Stimulated activated CD4-positive, alpha-beta T cell treated with anti-CD3 and anti-CD28 coated beads, Interleukin-12 subunit alpha, Interleukin-12 subunit beta, amount 100 ng/mL, for 48 hours (primary cell): ENCODE measurements at regions not wholly inside any gene's neighbourhood (a gene's known extent, or its start where the extent isn't known, plus 50 kb on each side); places are given as distances from the start of the nearest gene placed in this dataset.

Source experiments
- DNase-seq, 3 donors: peaks; one replicate each; pipeline ENCODE4 v3.0.0-alpha.2; 2020; ENCODE audit warnings: low read depth in 2 of 3, low spot score in 1 of 3

- no peak for DNase-seq
Measured at GRCh38 chr5:82375488-82376244, 97.5 kb upstream of the RPS23 start.

- no peak for DNase-seq
Measured at GRCh38 chr5:82374637-82375036, 96.5 kb upstream of the RPS23 start.

GRCh38 chr5:82367930-82368329 lies 89.8 kb upstream of the RPS23 start:
- no peak for DNase-seq

- peak; percentile 35 to 54 (median 35) for DNase-seq
Measured at GRCh38 chr5:82365744-82366228, 87.6 kb upstream of the RPS23 start.

GRCh38 chr5:82365026-82365425 lies 86.9 kb upstream of the RPS23 start:
- DNase-seq = no peak

- DNase-seq = no peak
Measured at GRCh38 chr5:82364497-82364896, 86.3 kb upstream of the RPS23 start.

DNA sequence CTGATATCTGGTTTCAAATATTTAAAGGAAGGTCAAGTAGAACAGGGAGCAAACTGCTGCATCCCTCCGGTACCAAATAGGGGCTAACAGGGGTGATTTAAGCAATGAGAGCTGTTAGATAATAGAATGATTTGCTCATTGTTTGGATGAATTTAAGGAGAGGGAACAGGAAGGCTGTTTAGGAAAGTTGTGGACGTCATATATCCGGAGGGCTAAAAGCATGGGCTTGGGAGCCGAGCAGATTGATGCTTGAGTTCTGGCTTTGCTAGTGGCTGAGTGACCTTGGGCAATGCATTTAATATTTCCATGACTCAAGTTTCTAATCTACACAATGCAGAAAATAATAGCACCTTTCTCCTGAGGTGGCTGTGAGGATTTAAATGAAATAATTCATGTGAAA lies 85.4 kb upstream of the RPS23 start:
- DNase-seq = no peak

GRCh38 chr5:82362636-82363035 lies 84.5 kb upstream of the RPS23 start:
- no peak for DNase-seq

- DNase-seq = no peak
Measured at GRCh38 chr5:82360022-82360421, 81.9 kb upstream of the RPS23 start.

- DNase-seq = no peak
Measured at GRCh38 chr5:82359272-82359671, 81.1 kb upstream of the RPS23 start.

GRCh38 chr5:82358457-82358856 lies 80.3 kb upstream of the RPS23 start:
- DNase-seq = no peak

DNA sequence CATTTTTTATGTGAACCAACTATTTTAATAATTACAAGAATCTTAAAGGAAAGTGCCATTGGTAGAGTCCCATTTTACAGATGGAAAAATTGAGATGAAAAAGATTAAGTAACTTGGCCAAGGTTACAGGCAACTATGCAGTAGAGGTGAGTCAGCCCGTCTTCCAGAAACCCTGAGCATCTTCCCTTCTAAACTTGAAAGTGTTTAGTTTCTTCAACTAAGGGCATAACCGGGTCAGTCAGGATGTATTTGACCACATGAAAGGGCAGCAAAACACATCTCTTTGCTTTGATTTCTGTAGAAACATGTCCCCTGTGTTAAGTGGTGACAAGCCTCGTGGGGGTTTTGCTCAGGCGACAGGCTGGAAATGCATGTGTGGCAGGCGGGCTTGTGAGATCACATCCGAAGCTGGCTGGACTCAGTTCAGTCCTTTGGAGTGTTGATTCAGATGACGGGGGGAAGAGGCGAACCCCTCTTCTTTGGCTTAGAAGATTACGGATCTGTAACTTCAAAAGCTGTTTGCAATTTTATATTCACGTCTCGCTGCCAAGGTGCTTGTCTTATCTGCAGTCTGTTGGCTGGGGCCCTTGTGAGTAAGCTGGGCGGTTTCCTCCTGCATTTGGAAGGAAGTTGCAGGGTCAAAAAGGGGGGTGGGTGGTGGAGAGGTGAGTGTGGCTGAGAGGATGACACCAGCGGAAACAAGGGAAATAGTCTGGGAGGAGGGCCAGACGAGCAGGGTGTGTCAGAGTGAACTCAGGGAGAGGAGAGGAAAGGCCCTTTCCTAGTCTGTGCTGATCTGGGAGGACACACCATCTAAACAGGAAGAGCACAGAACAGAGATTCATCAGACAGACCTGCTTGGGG lies 78.9 kb upstream of the RPS23 start:
- DNase-seq = peak; percentile 61 to 66 (median 63)

GRCh38 chr5:82356021-82356420 lies 77.9 kb upstream of the RPS23 start:
- no peak for DNase-seq

DNA sequence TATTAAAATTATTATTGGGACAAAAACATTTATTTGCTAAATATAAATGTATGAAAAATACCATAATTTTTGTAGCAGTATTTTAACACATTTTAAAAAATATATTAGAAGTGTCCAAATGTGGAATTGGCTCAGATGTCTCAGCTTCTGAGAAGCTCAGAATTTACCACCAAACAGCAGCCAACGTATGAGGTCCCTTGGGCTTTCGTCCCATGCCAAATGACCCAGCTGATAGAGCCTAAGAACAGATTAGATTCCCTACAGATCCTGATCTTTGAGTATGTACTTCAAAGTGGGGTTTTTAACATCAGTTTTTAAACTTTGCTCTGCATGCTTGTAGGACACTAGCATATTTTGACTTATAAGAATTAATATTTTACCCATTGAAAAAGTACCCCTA lies 77.3 kb upstream of the RPS23 start:
- no peak for DNase-seq

DNA sequence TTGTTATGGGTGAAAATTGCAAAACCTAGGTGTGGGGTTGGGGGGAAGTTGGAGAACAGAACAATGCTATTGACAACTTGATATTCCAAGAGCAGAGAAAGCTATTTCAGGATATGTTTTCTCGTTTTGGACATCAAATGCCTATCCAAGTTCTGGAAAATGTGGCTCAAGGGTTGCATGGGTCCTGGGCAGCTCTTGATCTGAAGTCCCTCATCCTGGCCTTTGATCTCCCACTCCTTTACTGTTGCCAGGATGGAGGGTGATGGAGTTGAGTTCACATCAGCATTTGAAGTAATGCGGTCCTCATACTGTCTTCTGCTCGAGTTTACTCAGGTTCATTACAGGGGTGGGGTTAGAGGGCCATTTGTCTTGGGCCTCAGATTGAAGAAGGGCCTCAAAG lies 76.9 kb upstream of the RPS23 start:
- DNase-seq = no peak

GRCh38 chr5:82354543-82354942 lies 76.4 kb upstream of the RPS23 start:
- no peak for DNase-seq

- DNase-seq = no peak
Measured at GRCh38 chr5:82353522-82353921, 75.4 kb upstream of the RPS23 start.

DNA sequence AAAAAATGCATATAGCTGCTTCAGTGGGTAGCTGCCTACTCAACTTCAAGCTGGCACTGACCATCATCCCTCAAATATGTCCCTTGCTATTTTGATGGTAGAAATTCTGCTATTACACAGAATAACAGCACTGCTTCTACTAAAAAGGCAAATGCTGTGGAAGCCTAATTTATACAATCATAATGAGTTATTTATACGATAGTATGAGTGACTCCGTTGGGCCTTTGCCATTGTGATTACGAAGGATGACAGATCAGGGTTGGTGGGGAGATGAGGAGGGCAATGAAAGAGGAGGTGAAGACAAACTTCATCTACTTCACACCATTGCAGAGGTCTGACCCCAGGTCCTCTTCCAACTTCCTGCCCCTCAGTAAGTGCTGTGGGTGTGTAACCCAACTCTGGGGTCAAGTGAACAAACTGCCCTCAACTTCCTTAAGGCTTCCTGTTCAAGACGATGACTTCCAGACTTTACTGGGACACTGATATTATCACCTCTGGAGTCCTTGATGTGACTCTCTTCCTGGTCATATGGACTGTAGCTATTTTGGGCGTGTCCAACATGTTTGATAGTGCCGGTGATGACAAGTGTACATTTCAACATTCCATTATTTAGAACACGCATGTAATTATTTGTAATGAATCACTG lies 74.1 kb upstream of the RPS23 start:
- DNase-seq = no peak

DNA sequence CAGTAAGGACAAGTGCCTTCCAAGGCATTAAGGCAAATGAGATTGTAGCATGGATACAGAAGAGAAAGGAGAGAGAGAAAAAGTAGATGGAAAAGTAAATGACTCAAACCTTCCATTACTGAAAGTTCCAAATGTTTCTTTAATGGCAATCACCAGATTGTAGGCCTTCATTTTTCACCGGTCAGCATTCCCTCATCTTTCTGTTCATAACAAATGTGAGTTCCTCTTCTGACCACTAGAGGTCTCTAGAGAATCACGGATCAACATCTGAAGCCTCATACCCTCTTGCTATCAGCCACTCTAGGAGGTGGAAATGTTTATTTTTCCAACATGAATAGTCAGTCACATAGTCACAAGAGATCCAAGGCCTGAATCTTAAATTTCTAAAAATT lies 73.6 kb upstream of the RPS23 start:
- DNase-seq = no peak

DNA sequence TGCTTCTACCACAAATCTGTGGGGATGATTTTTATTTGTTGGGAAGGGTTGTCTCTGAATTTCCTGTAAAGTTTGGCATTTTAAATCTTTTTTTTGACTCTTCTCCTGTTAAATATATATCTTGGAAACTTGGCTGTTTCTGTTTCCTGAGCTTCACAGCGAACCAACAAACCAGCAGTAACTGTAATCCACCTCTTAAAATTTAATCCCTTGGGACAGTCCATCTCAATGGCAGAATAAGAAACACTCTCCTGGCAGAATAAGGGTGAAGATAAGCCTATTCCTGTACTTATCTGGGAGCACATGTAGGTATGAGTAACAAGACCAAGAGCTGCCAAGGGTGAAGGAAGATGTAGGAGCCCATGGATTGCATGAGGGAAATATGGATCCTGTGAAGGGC lies 73.1 kb upstream of the RPS23 start:
- DNase-seq = no peak

GRCh38 chr5:82349652-82350051 lies 71.5 kb upstream of the RPS23 start:
- DNase-seq = peak; percentile 12 to 59 (median 16)
